ENCODE measurements at regions not wholly inside any gene's neighbourhood (a gene's known extent, or its start where the extent isn't known, plus 50 kb on each side); places are given as distances from the start of the nearest gene placed in this dataset.
A peak's percentile ranks its signal among the peaks of the same experiment; 100 is the strongest.
"Not testable (repeated sequence)": the region's sequence is repeated elsewhere in the genome, so short reads cannot be mapped to it uniquely, and the experiment has no call there.

DNA sequence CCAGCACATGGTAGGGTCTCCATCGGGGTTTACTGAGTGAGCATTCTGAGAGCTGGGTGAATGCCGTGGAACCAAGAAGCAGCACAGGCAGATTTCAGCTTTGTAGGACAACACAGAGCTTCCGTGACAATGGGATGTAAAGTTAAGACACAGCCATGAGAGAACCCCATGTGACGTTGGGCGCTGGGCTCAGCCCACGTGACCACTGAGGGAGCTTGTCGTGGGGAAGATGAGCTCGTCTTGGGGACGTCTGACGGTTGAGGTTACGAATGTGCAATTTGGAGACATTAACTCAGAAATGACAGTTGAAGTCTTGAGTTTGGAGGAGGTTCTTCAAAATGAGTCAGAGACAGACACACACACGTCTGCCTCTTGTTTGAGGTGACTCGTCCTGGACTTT is 51.5 kb upstream of the MUC20 start:
- not testable (repeated sequence) for DNase-seq (ENCODE audit: low read depth in 4 of 4, low spot score in 2 of 4)

DNA sequence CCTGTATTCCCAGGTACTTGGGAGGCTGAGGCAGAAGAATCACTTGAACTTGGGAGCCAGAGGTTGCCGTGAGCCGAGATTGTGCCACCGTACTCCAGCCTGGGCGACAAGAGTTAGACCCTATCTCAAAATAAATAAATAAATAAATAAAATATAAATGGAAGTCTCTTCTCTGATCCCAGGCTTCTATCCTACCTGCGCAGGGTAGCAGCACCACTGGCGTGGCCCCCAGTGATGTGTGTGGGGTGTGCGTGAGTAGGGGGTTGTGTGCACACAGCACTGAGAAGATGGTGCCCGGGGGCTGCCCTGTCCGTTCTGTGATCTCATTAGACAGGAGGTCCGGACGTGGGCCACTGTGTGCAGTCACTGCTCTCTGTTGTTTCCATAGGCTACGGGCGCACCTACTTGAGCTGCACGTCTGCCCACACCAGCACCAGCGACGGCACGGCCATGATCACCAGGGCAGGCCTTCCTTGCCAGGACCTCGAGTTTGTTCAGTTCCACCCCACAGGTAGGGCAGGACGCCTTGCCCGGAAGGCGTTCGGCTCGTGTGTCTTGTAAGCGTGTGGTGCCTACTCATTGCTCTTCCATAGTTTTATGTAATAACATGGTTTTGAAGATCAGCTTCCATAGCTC is 52.5 kb upstream of the MUC20 start:
- DNase-seq (ENCODE audit: low read depth in 4 of 4, low spot score in 2 of 4): not testable (repeated sequence)

GRCh38 chr3:195665311-195665710 is 55.5 kb upstream of the MUC20 start:
- not testable (repeated sequence) for DNase-seq (ENCODE audit: low read depth in 4 of 4, low spot score in 2 of 4)

GRCh38 chr3:195664131-195664530 is 56.6 kb upstream of the MUC20 start:
- DNase-seq (ENCODE audit: low read depth in 4 of 4, low spot score in 2 of 4): not testable (repeated sequence)

GRCh38 chr3:195659136-195659533 is 61.6 kb upstream of the MUC20 start:
- DNase-seq (ENCODE audit: low read depth in 4 of 4, low spot score in 2 of 4): not testable (repeated sequence)

GRCh38 chr3:195658381-195659135 is 62.2 kb upstream of the MUC20 start:
- DNase-seq (ENCODE audit: low read depth in 4 of 4, low spot score in 2 of 4): not testable (repeated sequence)

DNA sequence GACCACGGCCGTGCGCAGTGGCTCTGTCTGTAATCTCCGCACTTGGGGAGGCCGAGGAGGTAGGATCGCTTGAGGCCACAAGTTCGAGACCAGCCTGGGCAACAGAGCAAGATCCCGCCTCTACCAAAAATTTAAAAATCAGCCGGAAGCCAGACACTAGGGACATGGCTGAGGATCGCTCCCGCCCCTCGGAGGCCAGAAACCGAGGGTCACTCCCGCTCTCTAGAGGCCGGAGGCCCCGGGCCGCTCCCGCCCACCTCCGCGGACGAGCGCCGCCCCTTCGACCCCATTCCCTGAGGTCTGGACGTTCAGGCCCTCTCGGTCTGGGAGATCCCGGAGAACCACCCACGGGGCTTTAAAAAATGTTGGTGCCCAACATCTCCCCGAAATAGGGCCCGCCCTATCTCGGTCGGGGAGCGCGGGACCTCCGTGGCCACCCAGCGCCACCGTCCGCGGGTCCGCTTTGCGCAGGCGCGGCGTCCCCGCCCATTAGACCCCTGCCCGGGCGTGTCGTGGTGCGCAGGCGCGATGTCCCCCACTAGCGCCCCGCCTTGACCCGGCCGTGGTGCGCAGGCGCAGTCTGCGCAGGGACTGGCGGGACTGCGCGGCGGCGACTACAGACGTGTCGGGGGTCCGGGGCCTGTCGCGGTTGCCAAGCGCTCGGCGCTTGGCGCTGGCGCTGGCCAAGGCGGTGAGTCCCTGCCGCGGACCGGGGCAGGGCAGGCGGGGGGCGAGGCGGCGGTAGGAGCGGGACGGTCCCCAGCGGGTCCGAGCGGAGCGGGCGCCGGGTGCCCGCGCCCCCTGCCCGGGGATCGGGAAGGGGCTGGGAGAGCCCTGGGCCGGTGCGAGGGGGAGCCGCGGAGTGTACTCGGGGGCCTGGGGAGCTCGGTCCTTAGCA is 63.1 kb upstream of the MUC20 start:
- peak; percentile 31 to 76 (median 62) for DNase-seq (ENCODE audit: low read depth in 4 of 4, low spot score in 2 of 4)

GRCh38 chr3:195656091-195656490 is 64.7 kb upstream of the MUC20 start:
- DNase-seq (ENCODE audit: low read depth in 4 of 4, low spot score in 2 of 4): not testable (repeated sequence)

DNA sequence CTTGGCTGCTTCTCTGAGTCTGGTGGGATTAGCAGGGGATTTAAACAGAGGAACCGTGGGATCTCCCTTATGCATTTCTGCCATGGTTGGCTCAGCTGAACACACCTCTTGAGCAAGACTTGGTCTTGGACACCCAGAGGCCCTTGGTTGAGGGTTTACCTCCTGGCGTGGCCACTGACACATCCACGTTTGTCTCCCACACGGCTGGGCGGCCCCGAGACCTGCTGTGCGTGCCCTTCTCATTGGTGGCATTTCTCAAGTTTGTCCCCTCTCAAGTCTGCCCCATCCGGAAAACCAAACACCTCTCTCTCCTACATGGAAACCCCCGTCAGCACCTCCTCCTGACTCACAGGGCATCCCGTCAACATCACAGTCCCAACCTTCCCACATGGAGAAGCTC is 66.0 kb upstream of the MUC20 start:
- DNase-seq (ENCODE audit: low read depth in 4 of 4, low spot score in 2 of 4): not testable (repeated sequence)

- not testable (repeated sequence) for DNase-seq (ENCODE audit: low read depth in 4 of 4, low spot score in 2 of 4)
These were observed 66.6 kb upstream of the MUC20 start for GRCh38 chr3:195654138-195654537.

- peak in 1 of 4 donors; percentile 19 for DNase-seq (ENCODE audit: low read depth in 4 of 4, low spot score in 2 of 4)
These were observed 67.1 kb upstream of the MUC20 start for GRCh38 chr3:195653641-195654040.

- DNase-seq (ENCODE audit: low read depth in 4 of 4, low spot score in 2 of 4): not testable (repeated sequence)
These were observed 64.4 kb upstream of the APOD start for GRCh38 chr3:195647912-195648702.

DNA sequence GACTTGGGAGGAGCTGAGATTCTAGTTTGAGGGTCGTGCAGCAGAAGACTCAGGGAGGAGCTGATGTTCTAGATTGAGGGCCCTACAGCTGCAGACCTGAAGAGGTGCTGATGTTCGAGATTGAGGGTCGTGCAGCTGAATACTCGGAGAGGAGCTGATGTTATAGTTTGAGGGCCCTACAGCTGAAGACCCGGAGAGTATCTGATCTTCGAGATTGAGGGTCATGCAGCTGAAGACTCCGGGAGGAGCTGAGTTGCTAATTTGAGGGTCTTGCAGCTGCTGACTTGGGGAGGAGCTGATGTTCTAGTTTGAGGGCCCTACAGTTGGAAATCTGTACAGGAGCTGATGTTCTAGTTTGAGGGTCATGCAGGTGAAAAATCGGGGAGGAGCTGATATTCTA is 62.1 kb upstream of the APOD start:
- not testable (repeated sequence) for DNase-seq (ENCODE audit: low read depth in 4 of 4, low spot score in 2 of 4)

DNA sequence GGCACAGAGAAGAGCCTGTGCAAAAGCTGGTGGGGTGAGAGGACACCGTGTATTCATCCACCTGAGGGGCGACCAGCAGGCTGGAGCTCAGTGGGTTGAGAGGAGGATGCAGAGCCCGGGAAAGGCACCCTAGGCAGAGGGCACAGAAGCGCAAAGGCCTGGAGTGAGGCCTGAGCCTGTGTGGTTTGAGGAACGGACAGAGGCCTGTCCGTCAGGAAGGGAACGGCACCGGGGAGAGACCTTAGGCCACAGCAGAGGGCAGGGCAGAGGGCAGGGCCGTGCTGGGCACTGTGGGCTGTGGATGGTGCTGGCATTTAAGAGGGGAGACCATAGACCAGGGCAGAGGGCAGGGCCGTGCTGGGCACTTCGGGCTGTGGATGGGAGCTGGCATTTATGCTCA is 59.5 kb upstream of the APOD start:
- not testable (repeated sequence) for DNase-seq (ENCODE audit: low read depth in 4 of 4, low spot score in 2 of 4)

GRCh38 chr3:195642311-195642710 is 58.6 kb upstream of the APOD start:
- DNase-seq (ENCODE audit: low read depth in 4 of 4, low spot score in 2 of 4): not testable (repeated sequence)

GRCh38 chr3:195638456-195638855 is 54.7 kb upstream of the APOD start:
- not testable (repeated sequence) for DNase-seq (ENCODE audit: low read depth in 4 of 4, low spot score in 2 of 4)

DNA sequence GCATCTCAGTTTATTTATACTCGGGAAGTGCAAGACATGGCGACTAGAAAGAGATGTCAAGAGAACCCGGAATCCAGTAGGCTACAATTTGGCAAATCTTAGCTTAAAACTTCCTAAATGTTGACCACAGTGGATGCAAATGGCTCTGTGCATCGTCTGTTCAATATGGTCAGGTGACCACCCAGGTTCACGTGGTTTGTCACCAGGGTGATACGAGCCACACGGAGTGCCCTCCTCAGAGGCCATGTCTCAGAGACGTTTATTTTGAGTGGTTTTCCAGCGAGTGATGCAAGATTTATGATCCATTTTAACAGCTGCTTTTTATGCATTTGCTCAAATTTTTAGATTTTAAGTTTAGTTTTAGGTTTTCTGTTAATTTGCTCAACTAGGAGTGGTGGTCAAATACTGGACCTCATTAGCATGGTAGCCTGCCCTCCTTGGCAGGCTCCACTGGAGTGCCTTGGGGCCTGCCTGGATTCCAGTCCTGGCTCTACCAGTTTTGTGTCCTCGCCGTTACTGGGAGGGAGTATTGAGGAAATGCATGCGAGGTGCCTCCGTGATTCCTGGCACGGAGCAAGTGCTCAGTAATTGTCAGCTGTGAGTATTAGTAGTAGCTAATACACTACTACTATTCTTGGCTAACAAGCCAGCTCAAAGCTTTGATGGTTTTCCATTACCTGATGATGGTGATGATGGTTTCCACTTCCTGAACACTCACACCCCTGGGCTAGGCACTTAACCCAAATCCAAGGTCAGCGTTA is 53.9 kb upstream of the APOD start:
- not testable (repeated sequence) for DNase-seq (ENCODE audit: low read depth in 4 of 4, low spot score in 2 of 4)

- DNase-seq (ENCODE audit: low read depth in 4 of 4, low spot score in 2 of 4): not testable (repeated sequence)
These were observed 53.3 kb upstream of the APOD start for GRCh38 chr3:195637011-195637410.

DNA sequence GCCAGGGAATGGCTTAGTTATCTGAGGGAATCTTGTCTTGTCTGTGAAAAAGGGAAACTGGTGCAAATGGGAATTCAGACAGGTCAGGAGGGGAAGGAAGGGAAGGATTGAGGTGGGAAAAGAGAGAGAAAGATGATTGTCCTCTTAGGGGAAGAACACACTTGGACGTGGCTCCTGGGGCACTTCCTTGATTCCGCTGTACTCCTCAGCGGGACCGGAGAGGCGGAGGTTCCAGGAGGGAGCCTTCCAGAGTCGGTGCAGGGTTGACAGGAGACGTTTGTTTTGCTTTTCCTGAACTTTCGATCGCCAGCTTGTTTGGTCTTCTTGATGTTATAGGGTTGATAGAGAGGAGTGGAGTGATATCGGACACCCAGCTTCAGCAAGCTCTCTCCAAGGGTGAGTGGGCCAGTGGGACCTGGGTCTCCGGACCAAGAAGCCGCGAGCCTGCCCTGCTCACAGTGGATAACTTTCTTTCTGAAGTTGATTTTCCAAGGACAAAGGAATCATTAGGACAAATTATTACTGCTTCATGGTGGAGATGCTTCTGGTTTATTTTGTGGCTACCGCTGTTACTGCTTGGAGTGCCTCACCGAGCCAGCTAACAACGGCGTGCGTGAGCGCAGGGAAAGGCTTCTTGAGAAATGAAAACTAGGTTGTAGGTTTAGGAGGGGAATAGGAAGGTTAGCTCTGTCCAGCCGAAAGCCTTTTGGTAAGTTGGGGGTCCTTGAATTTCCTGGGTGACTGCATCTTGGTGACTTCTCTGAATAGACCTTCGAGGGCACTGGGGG is 52.4 kb upstream of the APOD start:
- DNase-seq (ENCODE audit: low read depth in 4 of 4, low spot score in 2 of 4): not testable (repeated sequence)

All from left renal cortex interstitium (tissue), 4 donors.